GM12865 (cell line): ENCODE measurements at regions not wholly inside any gene's neighbourhood (a gene's known extent, or its start where the extent isn't known, plus 50 kb on each side); places are given as distances from the start of the nearest gene placed in this dataset.

ENCODE experiments used
- DNase-seq: peaks from one replicate; pipeline ENCODE4 v3.0.0; 2010; ENCODE audit warnings: low read depth
- H3K4me3 ChIP-seq: 2 replicates; pipeline ENCODE4 v1.5.1; 2011; ENCODE audit warnings: mild to moderate bottlenecking, low read depth, low read length, control low read depth
- TF ChIP-seq, protein P1 (sequence below): IDR thresholded peaks from 2 replicates; pipeline ENCODE4 v1.5.1; 2011; ENCODE audit warnings: low read length, control low read depth, low read depth, inconsistent platforms; ENCODE audit not compliant: insufficient read depth; ENCODE audit errors: missing control alignments

DNA sequence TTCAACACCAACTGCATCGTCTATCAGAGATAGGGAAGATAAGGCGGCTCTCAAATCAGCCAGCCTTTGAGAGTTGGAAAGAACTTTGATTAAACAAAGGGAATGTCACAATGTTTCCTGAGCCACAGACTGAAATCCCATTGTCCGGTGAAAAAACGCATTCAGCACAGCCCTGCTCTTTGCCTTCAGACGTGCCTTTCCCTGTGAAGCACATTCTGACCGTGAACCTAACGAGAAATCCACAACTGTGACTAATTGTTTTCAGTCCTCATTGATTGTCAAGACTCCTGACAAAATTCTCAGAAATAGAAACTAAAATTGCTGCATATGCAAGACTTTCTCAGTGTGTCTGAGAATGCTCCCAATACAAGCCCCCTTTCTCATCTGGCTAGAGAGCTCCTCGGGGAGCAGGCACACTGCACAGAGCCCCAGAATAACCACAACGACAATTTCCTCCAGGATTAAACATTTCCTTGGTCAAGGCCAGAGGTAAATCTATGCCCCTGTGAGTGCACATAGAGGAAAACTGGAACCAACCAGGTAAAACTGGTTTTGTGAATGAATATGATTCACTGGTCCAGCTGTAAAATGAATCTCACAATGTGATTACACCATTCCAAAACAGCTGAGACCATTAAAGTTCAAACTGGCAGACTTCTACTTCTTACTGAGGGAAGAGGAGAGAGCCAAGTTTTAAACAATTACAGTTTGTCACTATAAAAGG is 561.9 kb upstream of the ID2 start:
- TF ChIP-seq, protein P1, sequence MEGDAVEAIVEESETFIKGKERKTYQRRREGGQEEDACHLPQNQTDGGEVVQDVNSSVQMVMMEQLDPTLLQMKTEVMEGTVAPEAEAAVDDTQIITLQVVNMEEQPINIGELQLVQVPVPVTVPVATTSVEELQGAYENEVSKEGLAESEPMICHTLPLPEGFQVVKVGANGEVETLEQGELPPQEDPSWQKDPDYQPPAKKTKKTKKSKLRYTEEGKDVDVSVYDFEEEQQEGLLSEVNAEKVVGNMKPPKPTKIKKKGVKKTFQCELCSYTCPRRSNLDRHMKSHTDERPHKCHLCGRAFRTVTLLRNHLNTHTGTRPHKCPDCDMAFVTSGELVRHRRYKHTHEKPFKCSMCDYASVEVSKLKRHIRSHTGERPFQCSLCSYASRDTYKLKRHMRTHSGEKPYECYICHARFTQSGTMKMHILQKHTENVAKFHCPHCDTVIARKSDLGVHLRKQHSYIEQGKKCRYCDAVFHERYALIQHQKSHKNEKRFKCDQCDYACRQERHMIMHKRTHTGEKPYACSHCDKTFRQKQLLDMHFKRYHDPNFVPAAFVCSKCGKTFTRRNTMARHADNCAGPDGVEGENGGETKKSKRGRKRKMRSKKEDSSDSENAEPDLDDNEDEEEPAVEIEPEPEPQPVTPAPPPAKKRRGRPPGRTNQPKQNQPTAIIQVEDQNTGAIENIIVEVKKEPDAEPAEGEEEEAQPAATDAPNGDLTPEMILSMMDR = no peak
- DNase-seq = peak; percentile 30

DNA sequence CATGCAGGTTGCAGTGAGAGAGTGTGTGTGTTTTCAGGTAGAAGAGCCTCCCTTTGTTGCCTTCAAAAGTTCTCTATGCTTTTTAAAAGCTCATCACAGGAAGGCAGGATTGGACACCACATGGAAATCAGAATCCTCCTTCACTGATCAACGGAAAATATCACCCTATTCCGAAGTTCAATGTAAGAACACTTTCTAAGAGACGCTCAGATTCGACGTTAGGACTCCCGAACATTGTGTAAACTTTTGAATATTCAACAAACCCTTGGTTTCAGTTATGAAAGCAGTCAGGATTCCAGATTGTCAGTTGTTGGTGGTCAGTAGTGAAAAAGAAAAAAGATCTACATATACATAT is 561.4 kb upstream of the ID2 start:
- H3K4me3 ChIP-seq = no peak overlapping the region
- TF ChIP-seq, protein P1 = no peak
- DNase-seq = peak; percentile 12

More for the DNA sequence above, 561.9 kb upstream of the ID2 start:
- no peak overlapping the region for H3K4me3 ChIP-seq

DNA sequence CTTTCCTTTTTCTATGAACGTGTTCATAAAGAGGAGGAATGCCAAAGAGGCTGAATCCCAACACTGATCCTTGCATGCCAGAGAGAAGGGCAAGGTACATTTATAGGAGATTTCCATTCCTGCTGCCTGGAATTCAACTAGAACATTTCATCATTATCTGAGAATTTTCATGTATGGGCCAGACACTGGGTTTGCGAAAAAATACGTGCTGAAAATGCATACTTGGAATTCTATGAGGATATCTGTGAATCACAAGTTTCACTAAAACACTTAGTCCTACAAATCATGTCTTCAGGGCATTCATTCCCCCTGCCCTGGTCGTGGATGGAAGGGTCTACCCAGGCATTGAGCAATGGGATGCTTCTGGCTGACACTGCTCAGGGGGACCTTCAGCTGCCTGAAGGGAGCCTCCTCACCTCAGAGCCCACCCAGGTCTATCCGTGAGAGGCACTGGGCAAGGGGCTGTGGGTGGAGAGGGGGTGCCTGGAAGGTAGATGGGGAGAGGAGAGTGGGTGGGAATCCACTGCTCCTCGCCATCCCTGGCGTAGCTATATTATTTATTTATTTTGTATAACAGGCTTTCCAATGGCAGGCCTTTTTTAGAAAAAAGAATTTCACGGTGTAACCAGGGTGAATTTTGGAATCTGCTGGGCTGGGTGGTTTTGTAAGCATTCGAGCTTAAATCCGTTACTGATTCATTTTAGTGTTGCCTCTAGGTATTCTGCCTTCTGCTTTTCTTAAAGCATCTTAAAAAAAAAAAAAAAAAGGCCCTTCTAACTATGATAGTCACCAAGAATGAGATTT is 560.6 kb upstream of the ID2 start:
- TF ChIP-seq, protein P1 = no peak
- no peak overlapping the region for H3K4me3 ChIP-seq
- no peak for DNase-seq

DNA sequence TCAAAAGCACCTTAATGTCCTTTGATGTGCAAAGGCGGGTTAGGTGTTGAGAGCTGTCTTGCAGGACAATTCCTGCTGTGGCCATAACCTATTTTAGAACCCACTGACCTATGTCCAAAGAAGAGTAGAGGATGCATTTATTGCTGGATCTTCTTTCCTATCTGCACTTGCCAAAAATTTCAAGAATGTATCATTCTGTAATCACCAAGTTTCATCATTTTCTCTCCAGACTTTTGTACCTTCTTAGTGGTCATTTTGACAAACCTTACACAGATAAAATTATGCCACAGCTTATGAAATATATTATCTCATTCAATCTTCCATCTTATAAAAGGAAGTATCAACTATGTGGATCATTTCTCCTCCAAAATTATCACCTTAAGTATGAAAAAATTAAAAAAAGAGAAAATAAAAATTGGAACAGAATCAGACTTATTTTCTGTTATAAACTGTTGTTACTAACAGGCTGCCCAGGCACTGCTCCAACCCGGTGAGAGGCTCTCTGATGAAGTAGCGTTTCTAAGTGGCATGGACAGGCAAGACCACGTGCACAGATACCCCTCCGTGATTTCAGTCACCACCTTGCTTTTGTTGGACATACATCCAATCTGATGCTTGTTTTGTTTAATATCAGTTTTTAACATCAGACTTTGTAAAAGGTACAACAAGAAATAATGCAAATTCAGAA is 559.9 kb upstream of the ID2 start:
- DNase-seq = no peak
- no peak overlapping the region for H3K4me3 ChIP-seq
- TF ChIP-seq, protein P1 = no peak

DNA sequence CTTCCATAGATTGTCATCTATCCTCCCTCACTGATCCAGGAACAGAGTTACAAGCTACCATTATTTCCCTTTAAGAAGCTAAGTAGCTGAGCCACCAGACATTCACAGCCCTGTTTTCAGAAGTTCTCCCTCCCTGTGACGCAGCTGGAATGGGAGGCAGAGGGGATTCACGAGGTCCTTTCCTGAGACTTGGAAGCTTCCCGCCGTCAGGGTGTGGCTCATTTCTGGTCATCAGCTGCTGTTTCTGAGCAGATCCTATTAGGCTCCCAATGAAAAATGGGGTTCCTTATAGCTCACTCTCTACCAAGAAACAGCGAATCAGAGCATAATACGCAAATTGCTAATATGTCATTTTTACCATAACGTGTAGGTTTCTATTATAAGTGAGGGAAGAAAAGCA is 559.3 kb upstream of the ID2 start:
- DNase-seq = no peak
- no peak overlapping the region for H3K4me3 ChIP-seq
- TF ChIP-seq, protein P1 = no peak

DNA sequence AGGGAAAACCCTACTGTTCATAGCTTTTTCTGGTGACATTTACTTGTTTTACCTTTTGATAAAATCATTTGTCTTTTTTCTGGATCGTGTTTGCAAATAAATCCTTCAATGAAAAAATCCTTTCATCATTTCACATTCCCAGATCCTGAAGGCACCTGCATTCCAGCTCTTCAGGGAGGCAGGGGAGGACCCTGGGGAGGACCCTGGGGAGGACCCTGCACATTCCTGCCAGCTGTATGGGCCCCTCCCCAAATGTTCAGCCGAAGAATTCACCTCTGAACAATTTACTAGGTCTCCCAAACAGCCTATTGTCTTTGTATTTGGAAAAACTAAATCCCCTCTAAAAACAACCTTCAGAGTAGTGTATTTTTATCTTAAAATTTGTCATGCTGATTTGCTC is 558.4 kb upstream of the ID2 start:
- DNase-seq = no peak
- no peak overlapping the region for H3K4me3 ChIP-seq
- TF ChIP-seq, protein P1 = no peak
